GM18868 (cell line): ENCODE measurements at regions not wholly inside any gene's neighbourhood (a gene's known extent, or its start where the extent isn't known, plus 50 kb on each side); places are given as distances from the start of the nearest gene placed in this dataset.

Experiments
- ATAC-seq: cut with Tn5 transposase; IDR thresholded peaks from one replicate; pipeline ENCODE4 v1.9.1; 2021; ENCODE audit warnings: mild to moderate bottlenecking, moderate library complexity; ENCODE audit not compliant: unreplicated experiment

DNA sequence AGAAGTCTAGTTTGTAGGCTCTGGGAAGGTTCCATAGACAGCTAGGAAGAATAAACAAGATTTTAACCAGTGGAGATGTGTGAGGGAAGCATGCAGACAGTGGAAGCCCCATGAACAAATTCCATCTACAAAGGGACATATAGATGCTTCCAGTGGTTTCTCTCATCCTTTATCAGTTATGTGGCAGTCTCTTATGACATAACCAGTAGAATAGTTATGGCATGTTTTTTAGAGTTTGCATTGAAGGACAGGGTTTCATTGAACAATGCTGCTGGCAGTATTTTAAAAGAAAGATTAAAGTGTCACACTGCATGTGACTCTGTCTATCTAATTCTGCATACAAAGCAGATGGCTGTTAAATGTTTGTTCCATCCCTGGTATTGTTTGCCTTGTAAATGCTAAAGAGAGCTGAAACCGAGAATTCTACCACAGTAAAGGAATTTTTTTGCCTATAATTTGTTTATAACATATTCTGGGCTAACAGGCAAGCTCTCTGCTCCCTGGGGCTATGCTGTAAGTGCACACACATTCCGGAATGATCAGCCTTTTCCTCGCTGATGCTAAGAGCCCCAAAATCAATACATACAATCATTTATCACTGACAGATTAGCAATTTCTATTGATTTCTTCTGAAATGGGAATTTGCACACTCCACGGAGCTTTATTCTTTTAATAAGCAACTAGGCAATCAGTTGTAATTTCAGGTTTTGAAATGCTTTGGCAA, 76.8 kb upstream of the PELI1 start:
- no peak for ATAC-seq

DNA sequence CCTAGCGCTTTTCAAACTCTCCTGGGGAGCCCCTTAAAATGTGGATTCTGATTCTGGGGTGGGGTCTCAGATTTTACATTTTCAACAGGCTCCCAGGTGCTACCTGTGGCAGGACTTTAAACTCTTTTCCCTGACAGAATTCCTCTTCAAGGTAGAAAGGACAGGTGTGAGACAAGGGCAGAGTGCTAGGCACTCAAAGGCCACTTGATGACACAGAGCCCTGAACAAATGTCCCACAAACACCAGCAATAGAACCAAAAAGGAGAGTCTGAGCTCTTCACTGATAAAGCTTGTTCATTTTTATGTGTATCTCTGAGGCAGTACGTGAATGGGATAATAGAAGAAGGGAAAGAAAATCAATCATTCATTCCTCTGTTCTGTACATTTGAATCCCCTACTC, 77.7 kb upstream of the PELI1 start:
- ATAC-seq = no peak

DNA sequence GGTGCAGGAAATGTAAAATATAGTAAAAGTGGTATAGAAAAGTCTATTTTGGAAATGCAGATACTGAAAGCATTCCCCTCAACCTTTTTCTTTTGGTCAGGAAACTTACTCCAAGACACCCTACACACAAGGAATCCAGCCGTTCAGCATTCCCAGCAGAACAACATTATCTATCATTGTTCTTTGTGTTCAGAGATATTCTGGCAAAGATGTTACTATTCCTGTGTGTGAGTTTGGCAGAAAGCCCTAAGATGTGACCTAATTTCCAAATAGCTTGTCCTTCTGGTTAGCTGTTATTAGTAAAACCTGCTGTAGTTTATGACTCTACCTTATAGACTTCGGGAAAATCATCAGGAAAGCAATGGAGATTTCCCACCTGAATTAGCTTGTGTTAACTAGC, 78.1 kb upstream of the PELI1 start:
- ATAC-seq = no peak

DNA sequence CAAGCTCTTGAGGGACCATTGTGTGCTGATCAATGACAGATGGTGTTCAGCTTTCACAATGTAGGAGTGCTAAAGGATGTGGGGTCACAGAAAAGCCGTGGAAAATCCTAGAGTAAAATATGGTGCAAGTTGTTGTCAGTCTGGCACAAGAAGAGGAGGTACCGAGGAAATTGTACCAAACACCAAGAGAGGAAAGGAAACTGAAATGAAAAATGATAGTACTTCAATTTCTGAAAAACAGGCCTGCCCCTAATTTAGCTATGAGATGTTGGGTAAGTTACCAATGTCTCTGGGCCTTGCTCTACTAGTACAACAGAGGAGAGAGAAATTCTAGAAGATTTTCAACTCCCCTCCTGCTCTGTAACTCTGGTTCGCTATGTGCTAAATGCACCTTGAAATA, 78.8 kb upstream of the PELI1 start:
- peak; percentile 42 for ATAC-seq

DNA sequence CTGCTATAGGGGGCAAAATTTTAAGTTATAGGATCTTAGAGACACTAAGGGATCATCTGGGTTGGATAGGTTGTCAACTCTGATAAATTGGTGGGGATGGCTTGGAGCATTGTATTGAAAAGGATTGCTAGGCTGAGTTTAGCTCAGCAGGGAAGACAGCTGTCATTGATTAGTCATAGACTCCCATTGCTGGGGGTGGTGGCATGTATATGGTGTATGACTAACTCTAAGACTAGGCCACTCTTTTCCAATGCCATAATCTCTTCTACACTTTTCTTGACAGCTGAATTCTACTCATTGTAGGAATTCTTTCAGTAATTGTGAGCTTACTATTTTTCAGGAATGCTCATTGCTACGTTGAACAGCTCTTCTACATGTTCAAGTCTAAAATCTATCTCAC, 81.3 kb upstream of the PELI1 start:
- no peak for ATAC-seq

DNA sequence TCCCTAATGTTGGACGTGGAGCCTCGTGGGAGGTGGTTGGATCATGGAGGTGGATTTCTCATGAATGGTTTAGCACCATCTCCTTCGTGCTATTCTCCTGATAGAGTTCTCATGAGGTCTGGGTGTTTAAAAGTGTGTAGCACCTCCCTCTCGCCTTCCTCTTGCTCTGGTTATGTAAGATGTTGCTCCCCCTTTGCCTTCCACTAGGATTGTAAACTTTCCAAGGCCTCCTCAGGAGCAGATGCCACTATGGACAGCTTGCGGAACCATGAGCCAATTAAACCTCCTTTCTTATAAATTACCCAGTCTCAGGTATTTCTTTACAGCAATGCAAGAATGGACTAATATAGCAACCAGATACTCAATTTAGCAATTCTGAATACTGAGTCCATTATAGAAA, 82.4 kb upstream of the PELI1 start:
- ATAC-seq = no peak

DNA sequence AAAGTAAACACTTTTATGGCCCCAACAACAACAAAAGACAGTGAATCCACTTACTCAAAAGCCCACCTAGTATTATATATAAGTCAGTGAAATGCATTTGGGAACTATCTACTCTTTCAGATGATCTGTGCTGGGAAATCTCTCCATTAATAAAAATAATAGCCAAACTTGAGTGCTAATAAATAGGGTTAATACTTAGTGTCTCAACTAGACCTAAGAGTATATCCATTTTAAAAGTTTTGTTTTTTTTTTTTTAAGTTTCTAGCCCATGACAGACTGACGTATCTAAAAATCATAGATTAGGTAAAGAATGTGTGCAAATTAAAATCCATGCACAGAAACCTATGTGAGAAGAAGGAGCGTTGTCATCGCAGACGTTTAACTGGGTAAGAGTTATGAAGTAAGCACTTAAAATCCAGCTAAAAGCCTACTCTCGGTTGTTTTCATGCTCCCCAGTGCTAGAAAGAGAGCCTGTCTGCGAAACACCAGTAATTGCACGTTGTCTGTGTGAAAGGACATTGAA, 83.4 kb upstream of the PELI1 start:
- no peak for ATAC-seq

DNA sequence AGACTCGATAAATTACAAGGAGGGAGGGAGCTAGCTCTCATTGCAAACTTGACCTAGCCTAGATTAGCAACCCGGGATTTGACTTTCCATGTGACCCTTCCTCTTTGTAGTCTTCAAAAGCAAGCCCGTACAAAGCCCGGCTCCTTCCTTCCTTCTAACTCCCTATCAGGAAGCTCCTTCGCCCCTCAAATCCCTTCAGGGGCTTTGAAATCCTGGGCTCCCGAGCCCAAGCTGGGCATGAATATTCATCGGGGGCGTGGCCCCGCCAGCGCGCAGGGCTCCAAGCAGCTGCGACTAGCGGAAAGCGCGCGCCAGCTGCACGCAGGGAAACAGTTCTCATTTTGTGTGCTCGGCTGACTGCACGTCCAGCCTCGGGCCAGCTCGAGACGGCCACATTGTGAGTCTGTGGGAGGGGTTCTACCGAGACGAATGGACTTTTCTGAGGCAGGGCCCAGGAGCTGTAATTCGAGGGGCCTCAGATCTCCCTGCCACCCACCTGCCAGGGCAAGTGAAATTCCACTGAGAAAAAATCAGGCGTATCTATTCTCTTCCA, 84.0 kb upstream of the PELI1 start:
- peak; percentile 98 for ATAC-seq

DNA sequence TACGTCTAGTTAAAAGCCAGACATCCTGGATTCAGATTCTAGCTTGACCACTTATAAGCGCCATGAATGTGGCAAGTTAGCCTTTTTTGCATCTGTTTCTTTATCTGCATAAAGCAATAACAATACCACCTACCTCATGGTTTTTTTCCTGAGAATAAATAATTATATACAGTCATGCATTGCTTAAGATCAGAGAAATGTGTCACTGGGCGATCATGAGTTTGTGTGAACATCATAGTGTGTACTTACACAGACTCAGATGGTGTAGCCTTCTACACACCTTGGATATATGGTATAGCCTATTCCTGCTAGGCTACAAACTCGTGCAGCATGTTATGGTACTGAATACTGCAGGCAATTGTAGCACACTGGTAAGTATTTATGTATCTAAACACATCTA, 84.7 kb upstream of the PELI1 start:
- ATAC-seq = no peak

DNA sequence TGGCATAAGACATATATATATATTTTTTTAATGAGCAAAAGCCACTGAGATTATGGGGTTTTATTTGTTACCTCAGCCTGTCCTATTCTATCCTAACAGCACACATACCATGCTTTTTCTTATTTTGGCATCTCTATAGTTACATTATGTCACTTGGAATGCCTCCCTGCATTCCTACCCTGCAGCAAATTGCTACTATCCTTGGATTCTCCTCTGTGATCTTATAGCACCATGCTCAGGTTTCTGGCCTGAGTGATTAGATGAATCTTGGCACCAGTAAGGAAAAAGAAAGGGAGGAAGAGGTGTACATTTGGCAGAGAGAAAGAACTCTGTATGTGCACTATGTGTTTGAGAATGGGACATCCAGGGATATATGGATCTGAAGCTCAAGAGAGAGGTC, 86.3 kb upstream of the PELI1 start:
- ATAC-seq = no peak

DNA sequence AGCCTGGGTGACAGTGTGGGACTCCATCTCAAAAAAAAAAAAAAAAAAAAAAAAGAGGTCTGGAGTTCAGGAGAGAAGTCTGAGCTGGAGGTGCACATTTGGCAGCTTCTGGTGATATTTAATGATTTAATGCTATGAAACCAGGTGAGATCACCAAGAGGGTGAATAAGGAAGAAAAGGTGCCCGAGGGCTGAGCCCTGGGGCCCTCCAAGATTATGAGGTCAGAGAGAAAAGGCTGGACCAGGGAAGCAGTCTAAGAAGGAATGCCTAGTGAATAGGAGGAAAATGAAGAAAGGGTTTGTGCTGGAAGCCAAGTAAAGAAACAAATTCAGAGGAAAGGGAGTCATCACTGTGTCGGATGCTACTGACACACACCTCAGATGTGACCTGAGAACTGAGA, 88.0 kb upstream of the PELI1 start:
- no peak for ATAC-seq

DNA sequence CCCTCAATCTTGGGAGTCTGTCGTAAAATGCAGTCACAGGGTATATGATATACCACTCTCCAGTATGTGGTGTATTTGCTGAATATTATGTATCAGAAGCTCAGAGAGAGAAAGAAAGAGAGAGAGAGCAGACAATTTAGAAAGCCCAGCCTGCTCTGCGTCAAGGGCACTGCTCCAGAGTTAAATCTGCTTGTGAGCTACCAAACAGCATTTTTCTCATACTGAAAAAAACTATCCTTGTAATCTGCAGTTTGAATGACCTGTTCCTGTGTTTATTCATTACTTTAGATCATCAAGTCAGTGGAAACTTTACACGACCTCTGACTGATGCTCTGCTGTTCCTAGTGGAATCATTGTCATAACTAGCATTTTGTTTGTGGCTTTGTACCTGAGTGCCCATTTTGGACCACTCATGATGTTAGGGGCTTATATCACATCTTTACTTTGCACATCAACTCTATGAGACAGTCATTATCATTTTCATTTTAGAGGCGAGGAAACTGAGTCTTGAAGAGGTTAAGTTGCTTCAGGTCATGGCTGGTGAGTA, 89.2 kb upstream of the PELI1 start:
- no peak for ATAC-seq

DNA sequence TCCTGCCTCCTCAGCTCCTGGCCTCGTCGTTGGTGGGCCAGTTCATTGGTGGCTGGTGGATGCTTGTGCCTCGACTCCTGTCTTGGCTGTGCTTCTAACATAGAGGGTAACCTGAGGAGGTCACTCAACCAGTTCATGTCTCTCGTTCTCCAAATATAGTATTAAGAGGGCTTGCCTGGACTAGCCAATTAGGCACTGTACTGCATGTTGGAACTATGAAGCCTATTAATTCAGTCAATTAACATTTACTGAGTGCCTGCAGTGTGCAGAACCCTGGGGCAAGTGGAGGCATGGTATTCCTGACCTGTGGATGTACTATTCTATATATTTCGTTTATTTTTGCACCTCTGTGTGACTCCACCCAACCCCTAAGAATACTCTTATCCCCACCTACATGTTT, 89.9 kb upstream of the PELI1 start:
- ATAC-seq = no peak

DNA sequence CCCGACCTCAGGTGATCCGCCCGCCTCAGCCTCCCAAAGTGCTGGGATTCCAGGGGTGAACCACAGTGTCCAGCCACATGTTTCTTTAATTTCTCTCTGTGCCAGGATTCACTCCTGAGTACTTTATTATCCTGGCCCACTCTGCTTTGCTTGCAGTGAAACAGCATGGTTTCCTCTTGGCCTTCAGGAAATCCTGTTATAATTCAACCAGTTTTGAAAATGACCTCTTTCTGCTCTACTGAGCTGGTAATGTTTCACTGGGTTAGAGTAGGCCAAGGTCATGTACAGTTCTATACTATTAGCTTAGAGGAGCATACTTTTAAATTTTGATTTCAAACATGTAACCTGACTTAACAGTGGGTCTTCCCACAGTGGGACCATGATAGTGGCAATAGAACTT, 90.6 kb upstream of the PELI1 start:
- ATAC-seq = no peak

DNA sequence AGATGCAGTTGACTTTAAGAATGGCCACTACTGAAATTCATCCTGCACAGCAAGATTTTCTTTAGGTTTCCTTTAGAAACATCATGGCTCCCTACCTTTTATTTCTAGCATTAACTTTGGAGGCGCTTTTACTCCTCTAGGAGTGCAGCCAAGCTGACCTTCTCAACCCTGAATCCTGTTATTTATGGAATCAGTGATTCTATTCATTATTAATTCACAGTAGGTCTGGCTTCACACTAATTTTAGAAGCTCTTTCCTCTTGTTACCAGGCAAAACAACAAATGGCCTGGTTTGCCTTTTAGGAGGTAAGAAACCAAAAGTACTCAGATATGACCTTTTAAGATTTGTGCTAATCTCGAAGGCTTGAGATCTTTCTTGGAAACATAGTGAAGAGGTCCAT, 93.0 kb upstream of the PELI1 start:
- no peak for ATAC-seq

DNA sequence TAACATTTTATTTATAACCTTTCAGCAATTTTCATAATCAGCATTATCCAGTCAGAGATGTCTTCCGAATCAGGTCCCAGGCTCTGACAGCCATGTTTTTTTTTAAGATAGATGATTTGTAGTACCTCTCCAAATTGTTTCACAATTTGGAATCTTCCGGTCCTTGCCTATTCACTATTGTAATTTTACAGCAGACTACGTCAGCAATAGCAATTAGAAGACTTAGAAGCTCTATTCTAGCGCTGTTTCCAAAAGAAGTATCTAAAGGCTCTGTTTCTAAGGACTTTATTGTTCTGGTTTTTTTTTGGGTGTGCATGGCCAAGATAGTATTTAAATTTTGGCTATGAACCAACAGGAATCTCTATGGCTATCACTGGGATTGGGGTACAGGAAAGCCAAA, 94.6 kb upstream of the PELI1 start:
- no peak for ATAC-seq

DNA sequence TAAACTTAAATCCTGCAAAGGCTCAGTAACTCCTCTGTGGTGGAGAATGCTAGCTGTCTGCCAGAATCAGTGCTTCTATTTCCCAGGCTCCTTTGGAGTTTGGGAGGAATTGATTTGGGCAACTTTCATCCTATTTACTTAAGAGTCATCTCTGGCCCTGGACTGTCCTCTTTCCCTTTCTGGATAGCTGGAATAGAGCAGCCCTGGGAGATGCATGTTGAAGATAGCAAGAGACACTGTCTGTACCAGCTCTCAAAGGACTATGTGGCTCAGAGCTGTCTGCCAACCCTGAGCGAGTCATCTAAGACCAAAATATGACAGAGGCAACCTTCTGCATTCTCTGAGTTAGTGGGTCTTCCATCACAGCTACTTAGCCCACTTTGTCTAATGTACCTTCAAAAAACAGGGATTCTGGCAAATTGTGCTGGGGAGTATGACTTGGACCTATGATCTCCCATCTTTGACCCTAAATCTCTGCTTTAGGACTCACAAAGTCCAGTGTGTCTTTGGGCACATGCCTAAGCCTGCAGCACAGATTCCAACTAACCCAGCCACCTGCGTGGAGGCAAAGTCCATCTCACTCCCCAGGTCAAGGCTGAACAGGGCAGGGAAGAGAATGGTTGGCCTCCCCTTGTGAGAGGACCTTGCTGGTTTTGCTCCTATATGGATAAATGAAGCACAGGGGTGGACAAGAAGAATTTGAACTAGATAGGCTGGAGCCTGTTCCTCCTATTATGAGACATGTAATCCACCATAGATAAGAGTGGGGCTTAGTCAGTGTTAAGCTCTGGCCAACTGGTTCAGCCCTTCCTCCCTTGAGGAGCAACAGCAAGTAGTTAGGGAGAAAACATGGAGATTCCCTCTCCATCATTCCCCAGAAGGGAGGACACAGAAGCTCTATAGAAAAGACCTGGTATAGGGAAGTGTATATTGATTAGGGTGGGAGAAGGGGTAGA, 99.1 kb upstream of the PELI1 start:
- no peak for ATAC-seq

DNA sequence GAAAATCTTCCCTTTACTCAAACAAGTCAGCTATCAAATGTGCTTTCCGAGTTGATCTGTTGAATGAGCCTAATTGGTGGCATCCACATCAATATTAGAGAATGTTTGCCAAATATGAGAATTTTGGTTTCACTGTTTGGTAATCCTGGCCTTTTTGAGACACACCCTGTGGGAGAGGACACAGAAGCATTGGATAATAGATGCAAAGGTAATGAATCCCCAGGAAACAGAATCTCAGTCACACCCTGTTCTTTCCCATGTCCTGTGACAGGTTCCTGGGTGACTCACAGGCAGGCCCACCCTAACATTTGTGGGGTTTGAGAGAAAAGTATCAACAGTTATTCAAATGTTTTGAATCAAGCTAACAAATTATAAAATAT, 99.8 kb upstream of the PELI1 start:
- ATAC-seq = no peak

DNA sequence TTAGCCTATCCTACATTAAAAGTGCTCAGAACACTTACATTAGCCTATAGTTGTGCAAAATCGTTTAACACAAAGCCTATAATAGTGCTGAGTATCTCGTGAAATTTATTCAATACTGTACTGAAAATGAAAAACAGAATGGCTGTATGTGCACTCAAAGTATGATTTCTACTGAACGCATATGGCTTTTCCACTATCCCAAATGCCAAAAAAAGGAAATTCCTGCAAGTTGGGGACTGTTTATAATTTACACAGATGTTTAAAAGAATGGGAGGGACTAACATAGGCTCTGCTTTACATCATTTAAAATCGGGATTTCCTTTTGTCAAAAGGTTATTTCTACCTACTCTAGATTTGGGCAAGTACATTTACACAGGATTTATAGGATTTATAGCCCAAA, 101.4 kb upstream of the PELI1 start:
- ATAC-seq = no peak

DNA sequence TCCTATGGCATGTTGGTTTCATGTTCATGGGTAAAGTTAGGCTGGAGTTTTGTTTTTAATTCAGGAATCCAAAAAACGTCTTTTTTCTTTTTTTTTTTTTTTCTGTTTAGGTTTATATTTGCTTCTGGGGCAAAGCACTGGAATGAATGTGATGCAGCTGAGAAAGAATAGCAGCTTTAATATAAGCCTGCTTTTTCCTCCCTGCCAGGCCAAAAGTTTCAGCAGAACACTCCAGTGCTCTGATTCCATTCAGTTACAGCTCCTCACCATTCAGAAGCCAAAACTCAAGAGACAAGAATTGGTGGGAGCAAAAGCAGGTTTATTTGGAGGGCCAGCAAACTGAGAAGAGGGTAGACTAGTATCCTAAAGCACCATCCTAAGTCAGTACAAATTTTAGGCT, 102.7 kb upstream of the PELI1 start:
- no peak for ATAC-seq

DNA sequence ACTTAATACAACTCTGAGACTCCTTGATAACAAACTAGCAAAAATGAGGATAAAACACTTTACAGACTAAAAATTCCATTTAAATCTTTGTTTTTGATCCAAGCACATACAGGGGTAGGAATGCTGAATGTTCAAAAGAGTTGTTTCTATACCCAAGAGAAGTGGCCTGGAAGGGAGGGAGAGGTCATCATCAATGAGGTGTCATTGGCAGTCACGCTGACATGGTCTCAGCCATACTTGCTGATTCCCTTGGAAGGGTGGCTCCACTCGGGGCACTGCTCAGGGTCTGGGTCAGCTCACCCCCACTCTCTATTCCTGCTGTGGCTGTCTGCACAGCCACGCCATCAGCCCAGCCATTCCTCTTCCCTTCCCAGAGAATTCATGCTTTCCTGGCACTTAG, 105.2 kb upstream of the PELI1 start:
- no peak for ATAC-seq

DNA sequence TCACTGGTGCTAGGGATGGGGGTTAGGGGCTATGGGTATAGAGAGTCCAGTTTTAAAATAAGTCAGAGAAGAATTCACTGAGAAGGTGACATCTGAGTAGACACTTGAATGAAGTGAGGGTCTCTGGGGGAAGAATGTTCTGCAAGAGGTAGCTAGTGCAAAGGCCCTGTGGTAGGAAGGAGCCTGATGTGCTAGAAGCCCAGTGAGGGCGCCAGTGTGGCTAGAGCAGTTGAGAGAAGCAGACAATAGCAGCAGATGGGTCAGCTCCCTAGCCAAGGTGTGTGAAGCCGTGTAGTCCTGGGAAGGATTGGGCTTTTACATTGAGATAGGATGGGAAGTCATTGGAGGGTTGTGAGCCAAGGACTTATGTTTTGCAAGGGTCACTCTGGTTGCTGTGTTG, 105.8 kb upstream of the PELI1 start:
- no peak for ATAC-seq
